Panc1 (cell line): ENCODE measurements at regions not wholly inside any gene's neighbourhood (a gene's known extent, or its start where the extent isn't known, plus 50 kb on each side); places are given as distances from the start of the nearest gene placed in this dataset.

Source experiments
- CTCF ChIP-seq: fragments of 450-650 bp; IDR thresholded peaks from 2 replicates; pipeline ENCODE4 v1.5.1; 2017; ENCODE audit warnings: mild to moderate bottlenecking
- POLR2AphosphoS5 ChIP-seq: IDR thresholded peaks from 2 replicates; pipeline ENCODE4 v1.6.1; 2012; ENCODE audit warnings: mild to moderate bottlenecking, low read depth, low read length, moderate library complexity
- REST ChIP-seq, 2 experiments: IDR thresholded peaks; 2 replicates each; pipeline ENCODE4 v1.6.1; 2011 to 2012; ENCODE audit warnings: low read depth in 2 of 2, control low read depth in 1 of 2, low read length in 1 of 2, mild to moderate bottlenecking in 1 of 2, moderate library complexity in 1 of 2; ENCODE audit not compliant: insufficient read depth in 1 of 2
- TCF7L2 ChIP-seq: IDR thresholded peaks from 2 replicates; pipeline ENCODE4 v1.6.1; 2011; ENCODE audit warnings: mild to moderate bottlenecking, low read depth, low read length, inconsistent platforms

- TF ChIP-seq POLR2AphosphoS5 (no peak), REST (IDR thresholded peaks at IDR 0.05; ENCODE audit: insufficient read depth in 1 of 2, low read depth in 2 of 2, low read length in 1 of 2) (no peak), CTCF (no peak), TCF7L2 (no peak)
These were observed 210.0 kb upstream of the ZNF217 start for GRCh38 chr20:53803492-53804155.
